Natural killer cell (primary cell): ENCODE measurements at regions not wholly inside any gene's neighbourhood (a gene's known extent, or its start where the extent isn't known, plus 50 kb on each side); places are given as distances from the start of the nearest gene placed in this dataset.
"Not testable (repeated sequence)": the region's sequence is repeated elsewhere in the genome, so short reads cannot be mapped to it uniquely, and the experiment has no call there.

ENCODE experiments used
- ATAC-seq, 3 donors: fragments of 150-1000 bp in 2 of 3; fragments of 200-7000 bp in 1 of 3; cut with Tn5 transposase; 1 replicate in 1 of 3; 2 replicates in 2 of 3; pipeline ENCODE4 v1.10.0; 2021; ENCODE audit warnings: mild to moderate bottlenecking in 2 of 3, moderate library complexity in 2 of 3
- DNase-seq, 2 donors: peaks; one replicate each; pipeline versions ENCODE4 v3.0.0 to v3.0.0-alpha.2; 2013 to 2021; ENCODE audit warnings: mixed read lengths in 1 of 2
- H3K27ac ChIP-seq: one replicate; pipeline ENCODE4 v1.5.1; 2013; ENCODE audit warnings: mild to moderate bottlenecking, low read length
- H3K27me3 ChIP-seq: one replicate; pipeline ENCODE4 v1.6.1; 2013; ENCODE audit warnings: low read length; ENCODE audit not compliant: control insufficient read depth, insufficient read depth
- H3K36me3 ChIP-seq: one replicate; pipeline ENCODE4 v1.6.1; 2013; ENCODE audit warnings: low read length; ENCODE audit not compliant: control insufficient read depth, insufficient read depth
- H3K4me1 ChIP-seq: one replicate; pipeline ENCODE4 v1.6.1; 2013; ENCODE audit warnings: low read length; ENCODE audit not compliant: control insufficient read depth, insufficient read depth
- H3K4me3 ChIP-seq: one replicate; pipeline ENCODE4 v1.5.1; 2013; ENCODE audit warnings: low read length
- H3K9me3 ChIP-seq: one replicate; pipeline ENCODE4 v1.6.1; 2013; ENCODE audit warnings: low read length; ENCODE audit not compliant: control insufficient read depth, insufficient read depth
- H3K27ac Mint-ChIP-seq, 2 donors: one replicate each; pipeline ENCODE4 v1.8.0; 2022; ENCODE audit warnings: mild to moderate bottlenecking in 2 of 2, mixed read lengths in 2 of 2, moderate library complexity in 1 of 2
- H3K27me3 Mint-ChIP-seq, 2 donors: one replicate each; pipeline ENCODE4 v1.8.0; 2022; ENCODE audit warnings: low read depth in 2 of 2, mixed read lengths in 2 of 2
- H3K36me3 Mint-ChIP-seq: one replicate; pipeline ENCODE4 v1.8.0; 2022; ENCODE audit warnings: mixed read lengths
- H3K4me1 Mint-ChIP-seq, 2 donors: one replicate each; pipeline ENCODE4 v1.8.0; 2022; ENCODE audit warnings: mixed read lengths in 2 of 2
- H3K4me3 Mint-ChIP-seq: one replicate; pipeline ENCODE4 v1.8.0; 2022; ENCODE audit warnings: mild to moderate bottlenecking, moderate library complexity, mixed read lengths
- H3K9me3 Mint-ChIP-seq, 2 donors: one replicate each; pipeline ENCODE4 v1.8.0; 2022; ENCODE audit warnings: mixed read lengths in 2 of 2
- CTCF ChIP-seq: fragments of 200-600 bp; IDR thresholded peaks from one replicate; pipeline ENCODE4 v1.8.0; 2022; ENCODE audit warnings: antibody characterized with exemption
- WGBS: methylation state at CpG from one replicate; pipeline ENCODE4 v1.1.7; 2013; ENCODE audit warnings: missing lambda C conversion rate; ENCODE audit not compliant: insufficient coverage; 5-methylcytosine and 5-hydroxymethylcytosine counted together
- intact Hi-C: fragments of 100-400 bp; cut with micrococcal nuclease; formaldehyde crosslinking; loops from one replicate; pipeline ENCODE4 v1.14.2; 2022

GRCh38 chr5:56632199-56632598 is 183.2 kb upstream of the MAP3K1 start:
- H3K27ac Mint-ChIP-seq: no peak overlapping the region
- no peak for TF ChIP-seq CTCF
- no peak overlapping the region for H3K4me3 Mint-ChIP-seq
- H3K36me3 Mint-ChIP-seq: no peaks in the 10 kb centered on the region
- no peak for ATAC-seq
- Histone ChIP-seq H3K9me3 (peaks cover 3% of the 10 kb centered on the region), H3K27ac (no peak overlapping the region), H3K36me3 (no peaks in the 10 kb centered on the region), H3K27me3 (no peaks in the 10 kb centered on the region), H3K4me1 (no peaks in the 10 kb centered on the region), H3K4me3 (no peak overlapping the region)
- DNase-seq: no peak
- H3K9me3 Mint-ChIP-seq: peaks cover 0 to 5% of the 10 kb centered on the region in 2 donors
- H3K4me1 Mint-ChIP-seq: no peaks in the 10 kb centered on the region
- intact Hi-C loops: no loop called here
- peaks cover 0 to 3% of the 10 kb centered on the region in 2 donors for H3K27me3 Mint-ChIP-seq
- 100% methylated on average over 1 of the region's 2 CpGs for WGBS

GRCh38 chr5:56631719-56632118 is 183.6 kb upstream of the MAP3K1 start:
- Mint-ChIP-seq H3K4me1 (no peaks in the 10 kb centered on the region), H3K27ac (no peak overlapping the region), H3K36me3 (no peaks in the 10 kb centered on the region), H3K9me3 (peaks cover 0 to 5% of the 10 kb centered on the region in 2 donors), H3K27me3 (peaks cover 0 to 3% of the 10 kb centered on the region in 2 donors), H3K4me3 (no peak overlapping the region)
- H3K27me3 ChIP-seq: no peaks in the 10 kb centered on the region
- intact Hi-C loops: no loop called here
- H3K4me1 ChIP-seq: no peaks in the 10 kb centered on the region
- no peak for DNase-seq
- no peak for ATAC-seq
- WGBS: 61% methylated on average over 2 of the region's 2 CpGs
- H3K27ac ChIP-seq: no peak overlapping the region
- no peak overlapping the region for H3K4me3 ChIP-seq
- H3K9me3 ChIP-seq: peaks cover 3% of the 10 kb centered on the region
- no peak for TF ChIP-seq CTCF
- H3K36me3 ChIP-seq: no peaks in the 10 kb centered on the region

GRCh38 chr5:56628616-56629015 is 186.7 kb upstream of the MAP3K1 start:
- H3K27ac Mint-ChIP-seq, H3K27me3 Mint-ChIP-seq, H3K4me3 ChIP-seq, H3K4me3 Mint-ChIP-seq, ATAC-seq, DNase-seq, H3K4me1 ChIP-seq, H3K36me3 Mint-ChIP-seq, H3K27me3 ChIP-seq, H3K9me3 Mint-ChIP-seq, H3K36me3 ChIP-seq, H3K27ac ChIP-seq, H3K4me1 Mint-ChIP-seq, H3K9me3 ChIP-seq, intact Hi-C loops: not testable (repeated sequence)
- 94% methylated on average over 4 of the region's 4 CpGs for WGBS

- no peak for ATAC-seq
- no CpG with 5 or more reads among the region's 2 CpGs for WGBS
These were observed 189.8 kb upstream of the MAP3K1 start for GRCh38 chr5:56625541-56625940.

More at GRCh38 chr5:56625541-56625940, 189.8 kb upstream of the MAP3K1 start:
- no peak for DNase-seq
- Histone ChIP-seq H3K4me1 (no peaks in the 10 kb centered on the region), H3K4me3 (no peak overlapping the region), H3K36me3 (no peaks in the 10 kb centered on the region), H3K27me3 (no peaks in the 10 kb centered on the region), H3K9me3 (peaks cover 3% of the 10 kb centered on the region), H3K27ac (no peak overlapping the region)
- intact Hi-C loops: no loop called here
- no peak overlapping the region for H3K4me3 Mint-ChIP-seq
- H3K9me3 Mint-ChIP-seq: peaks cover 2 to 5% of the 10 kb centered on the region in 2 donors
- TF ChIP-seq CTCF: no peak
- H3K27me3 Mint-ChIP-seq: peaks cover 0 to 3% of the 10 kb centered on the region in 2 donors
- no peaks in the 10 kb centered on the region for H3K4me1 Mint-ChIP-seq
- peaks cover 10% of the 10 kb centered on the region for H3K36me3 Mint-ChIP-seq
- no peak overlapping the region for H3K27ac Mint-ChIP-seq
